ENCODE measurements at regions not wholly inside any gene's neighbourhood (a gene's known extent, or its start where the extent isn't known, plus 50 kb on each side); places are given as distances from the start of the nearest gene placed in this dataset.

DNA sequence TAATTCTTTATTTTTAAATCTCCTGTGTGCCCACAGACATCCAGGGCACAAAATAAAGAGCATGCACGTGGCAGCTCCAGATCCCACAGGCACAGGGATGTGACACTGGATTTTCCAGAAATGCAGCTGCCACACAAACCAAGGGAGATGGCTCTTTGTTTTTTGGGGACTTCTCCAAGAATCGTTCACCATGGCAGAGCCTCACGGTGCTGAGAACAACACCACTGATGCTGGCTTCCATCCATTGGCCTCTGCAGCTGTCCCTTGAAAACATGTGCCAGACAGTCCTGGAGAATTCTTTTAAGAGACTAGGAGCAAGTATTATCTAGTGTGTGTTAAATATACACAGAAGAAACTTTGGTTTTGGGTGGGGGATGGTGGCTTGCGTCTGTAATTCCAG is 73.2 kb upstream of the SLC22A11 start:
- peaks cover 3% of the 10 kb centered on the region for H3K9me3 Mint-ChIP-seq (ENCODE audit: low read depth)
- no peak overlapping the region for H3K27ac Mint-ChIP-seq (ENCODE audit: unreplicated experiment)
- DNase-seq (ENCODE audit: low spot score), result no peak
- no peaks in the 10 kb centered on the region for H3K4me1 Mint-ChIP-seq (ENCODE audit: low read depth)
- TF ChIP-seq, protein P1, sequence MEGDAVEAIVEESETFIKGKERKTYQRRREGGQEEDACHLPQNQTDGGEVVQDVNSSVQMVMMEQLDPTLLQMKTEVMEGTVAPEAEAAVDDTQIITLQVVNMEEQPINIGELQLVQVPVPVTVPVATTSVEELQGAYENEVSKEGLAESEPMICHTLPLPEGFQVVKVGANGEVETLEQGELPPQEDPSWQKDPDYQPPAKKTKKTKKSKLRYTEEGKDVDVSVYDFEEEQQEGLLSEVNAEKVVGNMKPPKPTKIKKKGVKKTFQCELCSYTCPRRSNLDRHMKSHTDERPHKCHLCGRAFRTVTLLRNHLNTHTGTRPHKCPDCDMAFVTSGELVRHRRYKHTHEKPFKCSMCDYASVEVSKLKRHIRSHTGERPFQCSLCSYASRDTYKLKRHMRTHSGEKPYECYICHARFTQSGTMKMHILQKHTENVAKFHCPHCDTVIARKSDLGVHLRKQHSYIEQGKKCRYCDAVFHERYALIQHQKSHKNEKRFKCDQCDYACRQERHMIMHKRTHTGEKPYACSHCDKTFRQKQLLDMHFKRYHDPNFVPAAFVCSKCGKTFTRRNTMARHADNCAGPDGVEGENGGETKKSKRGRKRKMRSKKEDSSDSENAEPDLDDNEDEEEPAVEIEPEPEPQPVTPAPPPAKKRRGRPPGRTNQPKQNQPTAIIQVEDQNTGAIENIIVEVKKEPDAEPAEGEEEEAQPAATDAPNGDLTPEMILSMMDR (IDR thresholded peaks at IDR 0.05), result no peak
- H3K4me3 Mint-ChIP-seq (ENCODE audit: unreplicated experiment), result no peak overlapping the region
- peaks cover 50% of the 10 kb centered on the region for H3K27me3 Mint-ChIP-seq (ENCODE audit: low read depth)
- peaks cover 1% of the 10 kb centered on the region for H3K36me3 Mint-ChIP-seq (ENCODE audit: low read depth)

DNA sequence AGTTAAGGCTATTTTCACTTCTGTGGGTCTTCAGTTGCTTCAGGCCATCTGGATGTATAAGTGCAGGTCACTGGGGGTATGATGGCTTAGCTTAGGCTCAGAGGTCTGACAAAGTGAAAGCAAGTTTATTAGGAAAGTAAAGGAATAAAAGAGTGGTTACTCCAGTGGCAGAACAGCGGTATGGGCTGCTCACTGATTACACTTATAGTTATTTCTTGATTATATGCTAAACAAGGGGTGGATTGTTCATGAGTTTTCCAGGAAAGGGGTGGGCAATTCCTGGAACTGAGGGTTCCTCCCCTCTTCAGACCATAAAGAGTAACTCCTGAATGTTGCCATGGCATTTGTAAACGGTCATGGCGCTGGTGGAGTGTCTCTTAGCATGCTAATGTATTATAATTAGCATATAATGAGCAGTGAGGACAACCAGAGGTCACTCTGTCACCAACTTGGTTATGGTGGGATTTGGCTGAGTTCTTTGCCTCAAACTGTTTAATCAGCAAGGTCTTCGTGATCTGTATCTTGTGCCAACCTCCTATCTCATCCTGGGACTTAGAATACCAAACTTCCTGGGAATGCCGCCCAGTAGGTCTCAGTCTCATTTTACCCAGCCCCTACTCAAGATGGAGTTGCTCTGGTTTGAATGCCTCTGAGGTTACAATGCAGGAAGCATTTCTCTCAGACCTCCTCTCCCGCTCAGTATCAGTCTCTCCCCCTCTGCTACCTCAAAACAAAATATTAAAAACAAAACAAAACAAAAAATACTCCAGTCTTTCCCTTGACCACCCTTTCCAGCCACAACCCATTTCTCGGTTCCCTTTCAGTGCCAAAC is 71.3 kb upstream of the SLC22A11 start:
- peaks cover 1% of the 10 kb centered on the region for H3K36me3 Mint-ChIP-seq (ENCODE audit: low read depth)
- H3K27ac Mint-ChIP-seq (ENCODE audit: unreplicated experiment), result no peak overlapping the region
- TF ChIP-seq, protein P1 (IDR thresholded peaks at IDR 0.05), result no peak
- H3K4me1 Mint-ChIP-seq (ENCODE audit: low read depth), result no peaks in the 10 kb centered on the region
- H3K4me3 Mint-ChIP-seq (ENCODE audit: unreplicated experiment), result no peak overlapping the region
- H3K9me3 Mint-ChIP-seq (ENCODE audit: low read depth), result peaks cover 3% of the 10 kb centered on the region
- peaks cover 42% of the 10 kb centered on the region for H3K27me3 Mint-ChIP-seq (ENCODE audit: low read depth)
- DNase-seq (ENCODE audit: low spot score), result no peak

- H3K27me3 Mint-ChIP-seq (ENCODE audit: low read depth), result peaks cover 45% of the 10 kb centered on the region
- H3K36me3 Mint-ChIP-seq (ENCODE audit: low read depth), result peaks cover 1% of the 10 kb centered on the region
- H3K4me1 Mint-ChIP-seq (ENCODE audit: low read depth), result no peaks in the 10 kb centered on the region
- DNase-seq (ENCODE audit: low spot score), result no peak
- no peak overlapping the region for H3K27ac Mint-ChIP-seq (ENCODE audit: unreplicated experiment)
- H3K4me3 Mint-ChIP-seq (ENCODE audit: unreplicated experiment), result no peak overlapping the region
- TF ChIP-seq, protein P1 (IDR thresholded peaks at IDR 0.05), result no peak
- peaks cover 3% of the 10 kb centered on the region for H3K9me3 Mint-ChIP-seq (ENCODE audit: low read depth)
These were observed 70.7 kb upstream of the SLC22A11 start for GRCh38 chr11:64485074-64485473.

DNA sequence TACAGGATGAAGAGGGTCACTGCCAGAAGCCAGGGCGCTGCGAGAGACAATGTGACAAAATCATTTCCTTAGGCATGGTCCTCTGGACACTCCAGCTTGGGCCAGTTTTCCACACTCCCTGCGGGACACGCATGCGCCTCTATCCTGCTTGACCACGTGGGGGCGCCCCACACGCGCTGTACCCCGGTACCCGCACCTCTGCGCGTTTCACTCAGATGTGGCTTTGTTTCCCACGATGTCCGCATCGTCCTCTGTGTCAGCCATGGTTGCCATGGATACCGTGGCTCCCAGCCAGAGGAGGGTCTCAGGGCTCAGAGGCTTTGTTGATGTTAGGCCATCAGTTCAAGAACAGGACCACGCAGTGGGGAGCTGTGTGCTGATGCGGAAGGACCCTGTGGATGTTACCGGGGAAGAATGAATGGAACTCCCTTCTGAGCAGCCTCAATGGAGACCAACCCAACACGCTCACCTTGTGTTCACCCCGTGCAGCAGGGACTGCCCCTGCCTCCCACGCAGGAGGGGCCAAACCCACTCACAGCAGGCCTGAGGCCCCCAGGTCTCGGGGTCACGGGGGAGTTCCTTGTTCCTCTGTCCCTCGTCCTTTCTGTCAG is 65.8 kb upstream of the SLC22A11 start:
- Mint-ChIP-seq H3K27ac (ENCODE audit: unreplicated experiment) (no peak overlapping the region), H3K27me3 (ENCODE audit: low read depth) (peaks cover 54% of the 10 kb centered on the region), H3K4me1 (ENCODE audit: low read depth) (no peaks in the 10 kb centered on the region), H3K36me3 (ENCODE audit: low read depth) (peaks cover 1% of the 10 kb centered on the region), H3K4me3 (ENCODE audit: unreplicated experiment) (no peak overlapping the region), H3K9me3 (ENCODE audit: low read depth) (peaks cover 8% of the 10 kb centered on the region)
- DNase-seq (ENCODE audit: low spot score), result peak; percentile 70
- TF ChIP-seq, protein P1 (IDR thresholded peaks at IDR 0.05), result peak; percentile 75

DNA sequence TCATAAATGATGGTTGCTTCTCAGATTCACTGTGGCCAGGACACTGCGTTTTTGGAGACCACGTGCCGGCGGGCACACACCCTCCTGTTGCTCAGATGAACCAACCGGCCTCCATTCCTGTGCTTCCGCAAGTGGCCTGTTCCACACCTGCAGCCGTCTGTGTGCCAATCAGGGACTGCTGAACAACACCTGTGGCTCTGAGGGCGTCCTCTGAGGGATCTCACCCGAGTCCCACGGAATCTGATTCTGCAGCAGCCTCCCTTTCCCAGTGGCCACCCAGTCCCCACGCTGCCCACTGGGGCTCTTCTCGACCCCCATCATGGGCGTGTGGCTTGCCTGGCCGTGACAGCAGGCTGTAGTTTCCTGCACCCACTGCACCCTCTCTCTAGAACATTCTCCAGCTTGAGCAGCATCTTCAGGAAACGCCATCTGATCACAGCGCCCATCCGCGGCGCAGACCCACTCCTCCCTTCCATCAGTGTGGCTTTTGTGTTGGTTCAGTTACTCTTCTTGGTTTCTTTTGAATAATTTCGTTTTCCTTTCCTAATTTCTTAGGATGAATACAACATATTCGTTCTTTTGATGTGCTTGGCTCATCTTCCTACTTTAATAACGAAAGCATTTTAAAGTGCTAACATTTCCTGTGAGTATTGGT is 65.1 kb upstream of the SLC22A11 start:
- DNase-seq (ENCODE audit: low spot score), result peak; percentile 72
- TF ChIP-seq, protein P1 (IDR thresholded peaks at IDR 0.05), result no peak
- Mint-ChIP-seq H3K27me3 (ENCODE audit: low read depth) (peaks cover 51% of the 10 kb centered on the region), H3K4me1 (ENCODE audit: low read depth) (no peaks in the 10 kb centered on the region), H3K9me3 (ENCODE audit: low read depth) (peaks cover 8% of the 10 kb centered on the region), H3K4me3 (ENCODE audit: unreplicated experiment) (no peak overlapping the region), H3K36me3 (ENCODE audit: low read depth) (peaks cover 1% of the 10 kb centered on the region), H3K27ac (ENCODE audit: unreplicated experiment) (no peak overlapping the region)

Measured in chondrocyte (in vitro differentiated cells).